GM20431 (cell line): ENCODE measurements at regions not wholly inside any gene's neighbourhood (a gene's known extent, or its start where the extent isn't known, plus 50 kb on each side); places are given as distances from the start of the nearest gene placed in this dataset.

Experiments
- in situ Hi-C: fragments of 300-500 bp; cut with MseI, MboI; formaldehyde crosslinking; loops from one replicate; pipeline ENCODE4 v1.15.0; 2020; ENCODE audit warnings: low sequenced_read_pairs; ENCODE audit not compliant: unreplicated experiment

GRCh38 chr17:77865112-77865611, 93.3 kb upstream of the TNRC6C start:
- in situ Hi-C loops = no loop called here

GRCh38 chr17:77865716-77866115, 92.8 kb upstream of the TNRC6C start:
- in situ Hi-C loops = no loop called here

DNA sequence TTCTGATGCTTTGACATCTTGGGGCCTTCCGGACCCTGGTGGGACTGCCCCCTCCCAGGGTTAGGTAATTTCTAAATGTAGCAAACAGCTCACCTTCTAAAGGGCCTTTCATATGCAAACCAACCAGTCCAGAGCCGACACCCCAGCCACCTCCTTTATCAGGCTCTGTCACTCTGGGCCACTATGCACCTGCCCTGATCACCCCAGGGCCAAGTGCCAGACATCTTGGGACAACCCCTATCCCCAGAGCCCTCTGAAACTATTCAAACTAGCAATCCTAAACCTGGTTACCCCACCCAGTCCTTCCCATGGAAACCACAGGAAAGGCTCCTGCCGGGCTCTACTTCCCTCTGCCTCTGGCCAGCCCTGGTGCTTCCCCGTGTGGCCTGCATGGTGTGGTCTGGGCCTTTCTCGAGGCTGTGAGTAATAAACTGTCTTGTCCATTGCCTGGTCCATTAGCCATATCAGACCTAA, 91.2 kb upstream of the TNRC6C start:
- in situ Hi-C loops = no loop called here

GRCh38 chr17:77867976-77868713, 90.4 kb upstream of the TNRC6C start:
- in situ Hi-C loops = no loop called here

DNA sequence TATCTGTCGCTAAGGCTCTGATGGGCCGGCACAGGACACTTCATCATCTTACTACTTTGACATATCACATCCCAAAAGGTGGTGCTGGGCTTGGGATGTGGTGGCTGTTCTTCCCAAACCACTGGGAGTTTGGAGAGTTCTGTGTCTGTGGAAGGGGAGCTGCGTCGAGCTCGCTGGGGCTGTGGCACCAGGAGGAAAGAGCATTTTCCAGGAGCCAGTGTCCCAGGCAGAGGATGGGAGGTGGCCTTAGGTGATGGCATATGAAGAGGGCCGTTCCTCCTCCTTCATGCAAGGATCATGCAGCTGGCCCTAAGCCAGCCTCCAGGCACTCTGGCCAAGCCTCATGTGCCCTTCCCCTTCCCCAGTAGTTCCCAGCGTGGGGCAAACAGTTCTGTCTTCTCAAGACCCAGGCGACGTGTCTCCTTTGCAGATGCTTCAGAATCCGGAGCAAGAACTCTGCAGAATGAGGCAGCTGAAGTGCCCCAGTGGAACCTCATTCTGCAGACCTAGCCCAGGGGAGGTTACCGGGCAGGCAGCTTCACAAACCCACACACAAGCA, 89.4 kb upstream of the TNRC6C start:
- in situ Hi-C loops = no loop called here

GRCh38 chr17:77869665-77870132, 88.8 kb upstream of the TNRC6C start:
- in situ Hi-C loops = no loop called here

GRCh38 chr17:77872199-77872598, 86.3 kb upstream of the TNRC6C start:
- in situ Hi-C loops = no loop called here

- in situ Hi-C loops = no loop called here
These were observed 85.6 kb upstream of the TNRC6C start for GRCh38 chr17:77872714-77873499.

DNA sequence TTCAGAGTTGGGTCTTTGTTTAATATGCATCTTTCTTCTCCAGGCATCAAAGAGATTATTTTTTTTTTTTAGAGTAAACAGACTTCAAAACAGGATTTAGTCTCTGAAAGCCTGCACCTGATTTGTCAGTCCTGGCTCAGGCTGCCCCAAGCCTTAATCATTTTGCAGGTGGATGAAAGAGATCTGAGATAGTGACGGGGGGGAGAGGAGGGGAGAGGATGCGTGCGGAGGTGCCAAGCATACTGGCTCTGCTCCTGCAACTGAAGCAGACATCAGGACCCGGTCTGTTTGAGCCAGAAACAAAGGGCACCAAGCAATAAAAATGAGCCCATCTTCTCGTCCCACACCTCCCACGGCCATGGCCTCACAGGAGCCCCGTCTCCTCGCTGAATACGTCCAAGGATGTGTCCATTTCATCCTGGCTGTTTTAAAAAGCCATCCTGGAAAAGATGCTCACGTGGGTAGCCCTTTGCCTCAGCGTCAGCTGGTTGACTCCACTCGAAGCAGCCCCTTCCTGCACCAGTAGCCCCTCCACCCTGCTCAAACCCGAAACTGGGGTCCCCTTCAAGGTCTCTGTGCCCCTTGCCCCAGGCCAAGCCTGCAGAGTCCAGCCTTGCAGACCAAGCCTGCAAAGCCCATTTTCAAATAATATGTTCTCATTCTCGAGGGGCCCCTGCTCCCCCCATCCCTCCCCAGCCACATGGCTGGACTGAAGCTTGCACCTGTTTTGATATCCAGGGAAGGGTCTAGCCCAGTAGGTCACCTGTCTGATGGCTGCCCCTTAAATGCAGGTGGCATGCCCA, 84.8 kb upstream of the TNRC6C start:
- in situ Hi-C loops = no loop called here

GRCh38 chr17:77874303-77875050, 84.0 kb upstream of the TNRC6C start:
- in situ Hi-C loops = no loop called here

GRCh38 chr17:77875051-77875780, 83.3 kb upstream of the TNRC6C start:
- in situ Hi-C loops = no loop called here

DNA sequence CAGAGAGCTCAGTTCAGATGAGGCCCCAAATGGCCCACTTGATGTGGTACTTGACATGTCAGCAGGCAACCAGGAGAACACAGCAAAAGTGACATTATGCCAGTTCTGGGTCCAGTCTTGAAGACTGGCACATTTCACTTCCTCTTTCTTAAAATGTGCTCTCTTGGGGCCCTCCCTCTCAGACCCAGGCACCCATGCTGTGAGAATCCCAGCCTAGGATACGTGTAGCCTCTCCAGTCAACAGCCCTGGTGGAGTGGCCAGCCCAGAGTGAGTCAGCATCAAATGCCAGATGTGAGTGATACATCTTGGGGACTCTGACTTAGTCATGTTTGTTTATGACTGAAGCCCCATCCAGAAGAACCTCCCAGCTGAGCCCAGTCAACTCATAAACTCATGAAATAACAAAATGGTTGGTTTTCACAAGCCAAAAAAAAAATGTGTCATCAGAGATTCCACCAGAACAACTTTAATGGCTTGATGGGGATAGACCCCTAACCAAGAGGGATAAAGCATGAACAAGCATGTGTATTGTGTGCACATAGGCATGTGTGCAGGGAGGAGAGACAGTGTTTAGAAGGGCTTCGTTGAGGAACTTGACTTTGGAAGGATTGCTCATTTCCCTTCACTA, 82.5 kb upstream of the TNRC6C start:
- in situ Hi-C loops = no loop called here

GRCh38 chr17:77877036-77877435, 81.5 kb upstream of the TNRC6C start:
- in situ Hi-C loops = no loop called here

GRCh38 chr17:77877646-77878355, 80.7 kb upstream of the TNRC6C start:
- in situ Hi-C loops = no loop called here

DNA sequence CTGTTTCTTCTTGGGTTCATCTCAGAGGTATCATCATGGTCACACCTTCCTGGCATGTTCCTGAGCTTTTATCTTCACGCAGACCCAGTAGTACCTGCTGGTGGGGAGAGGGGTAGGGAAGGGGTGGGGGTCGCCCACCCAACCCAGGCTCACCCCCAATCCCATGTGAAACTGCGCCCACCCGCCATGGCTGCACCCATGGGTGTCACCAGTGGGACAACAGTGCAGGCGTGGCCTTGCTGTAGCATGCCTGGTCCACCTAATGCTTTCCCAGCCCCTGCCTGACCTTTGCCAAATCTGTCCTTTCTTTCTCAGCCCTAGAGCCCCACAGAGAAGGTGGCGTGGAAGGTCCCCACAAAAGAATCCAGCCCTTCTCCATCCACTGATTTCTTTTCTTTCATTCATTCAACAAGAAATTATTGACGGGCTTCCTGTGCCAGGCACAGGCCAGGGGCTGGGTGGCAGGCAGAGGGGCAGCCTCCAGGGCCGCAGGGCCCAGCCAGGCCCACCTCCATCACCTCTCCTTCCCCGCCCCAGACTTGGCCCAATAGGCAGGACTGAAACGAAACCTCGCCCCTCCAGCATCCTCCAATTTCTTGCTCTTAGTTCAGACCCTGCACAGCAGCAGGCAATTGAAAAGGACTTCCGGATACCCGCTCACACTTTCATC, 79.1 kb upstream of the TNRC6C start:
- in situ Hi-C loops = no loop called here

GRCh38 chr17:77879896-77880280, 78.6 kb upstream of the TNRC6C start:
- in situ Hi-C loops = no loop called here
